ENCODE measurements at regions not wholly inside any gene's neighbourhood (a gene's known extent, or its start where the extent isn't known, plus 50 kb on each side); places are given as distances from the start of the nearest gene placed in this dataset.

GRCh38 chr10:108598831-108599230 is 1324.5 kb downstream of the XPNPEP1 start:
- TF ChIP-seq EZH2 (IDR thresholded peaks at IDR 0.05): no peak
- TF ChIP-seq POLR2AphosphoS5 (IDR thresholded peaks at IDR 0.05; ENCODE audit: borderline replicate concordance, low read depth, low read length): no peak
- TF ChIP-seq FOXP2 (optimal IDR thresholded peaks at IDR 0.05; ENCODE audit: control extremely low read depth, extremely low read length, insufficient read depth): no peak

All from SK-N-MC (cell line).